ENCODE measurements at regions not wholly inside any gene's neighbourhood (a gene's known extent, or its start where the extent isn't known, plus 50 kb on each side); places are given as distances from the start of the nearest gene placed in this dataset.

DNA sequence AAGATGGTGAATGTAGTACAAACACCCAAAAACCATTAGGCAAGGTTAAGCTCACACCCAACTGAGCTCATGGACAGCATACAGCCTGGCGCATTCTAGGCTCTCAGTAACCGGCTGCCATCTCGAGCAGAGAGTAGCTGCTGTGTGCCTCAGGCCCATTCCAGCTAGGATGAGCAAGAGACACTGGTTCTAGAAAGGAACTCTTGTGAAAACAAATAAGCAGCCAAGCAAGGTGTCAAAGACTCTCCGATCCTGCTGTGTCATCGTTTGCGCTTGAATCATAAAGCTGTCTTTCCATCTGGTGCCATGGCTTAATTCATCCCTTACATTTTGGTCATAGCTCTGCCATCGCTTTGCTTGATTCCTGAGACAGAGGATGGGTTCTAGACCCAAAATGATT lies 135.4 kb upstream of the MSX2 start:
- Histone ChIP-seq H3K27me3 (replicated peaks in 1 of 2; ENCODE audit: control insufficient read depth in 2 of 2, extremely low read depth in 1 of 2, insufficient read depth in 2 of 2, low read length in 1 of 2) (no peaks in the 10 kb centered on the region), H3K36me3 (ENCODE audit: control insufficient read depth in 2 of 2, extremely low read depth in 1 of 2, insufficient read depth in 1 of 2, low read length in 1 of 2) (no peaks in the 10 kb centered on the region), H3K9me3 (no peaks in the 10 kb centered on the region), H3K27ac (ENCODE audit: low read length) (no peak overlapping the region), H3K4me3 (ENCODE audit: control insufficient read depth in 1 of 2, extremely low read depth in 1 of 2, low read length in 1 of 2) (no peak overlapping the region), H3K4me1 (ENCODE audit: control insufficient read depth in 1 of 2, extremely low read depth in 1 of 2, insufficient read depth in 2 of 2, low read length in 2 of 2) (no peaks in the 10 kb centered on the region)
- 95% methylated on average over 5 of the region's 7 CpGs for WGBS (ENCODE audit: insufficient coverage)
- ATAC-seq (replicated peaks in 1 of 4) (no peak), DNase-seq (no peak)
- no peaks in the 10 kb centered on the region for H3K27me3 Mint-ChIP-seq
- H3K9me3 Mint-ChIP-seq = peaks cover 0 to 13% (median 7%) of the 10 kb centered on the region in 3 donors
- ChIA-PET POLR2A (no interaction called here), CTCF (no interaction called here)
- no peaks in the 10 kb centered on the region for H3K36me3 Mint-ChIP-seq
- no peak overlapping the region for H3K27ac Mint-ChIP-seq
- no peak overlapping the region for H3K4me3 Mint-ChIP-seq
- H3K4me1 Mint-ChIP-seq = no peaks in the 10 kb centered on the region

DNA sequence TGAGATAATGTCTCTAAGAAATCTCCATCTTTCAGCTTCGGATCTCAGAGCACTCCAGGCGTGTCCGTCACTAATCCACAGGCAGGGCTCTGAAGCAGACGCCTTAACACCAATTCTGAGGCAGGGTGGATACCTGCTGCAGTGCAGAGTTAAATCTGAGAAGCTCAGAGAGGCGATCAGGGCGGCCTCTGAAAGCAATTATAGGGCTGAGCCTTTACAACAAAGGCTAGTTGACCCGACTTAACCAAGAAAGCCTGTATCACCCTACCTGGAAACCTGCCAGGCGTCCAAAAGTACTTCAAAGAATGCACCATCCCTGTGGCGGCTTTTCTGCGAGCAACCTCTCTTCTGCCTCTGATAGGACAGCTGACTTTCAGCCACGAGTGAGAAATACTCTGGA lies 134.8 kb upstream of the MSX2 start:
- Mint-ChIP-seq H3K9me3 (peaks cover 0 to 13% (median 7%) of the 10 kb centered on the region in 3 donors), H3K4me3 (no peak overlapping the region), H3K27me3 (no peaks in the 10 kb centered on the region), H3K36me3 (no peaks in the 10 kb centered on the region), H3K27ac (no peak overlapping the region), H3K4me1 (no peaks in the 10 kb centered on the region)
- Histone ChIP-seq H3K27ac (ENCODE audit: low read length) (no peak overlapping the region), H3K27me3 (replicated peaks in 1 of 2; ENCODE audit: control insufficient read depth in 2 of 2, extremely low read depth in 1 of 2, insufficient read depth in 2 of 2, low read length in 1 of 2) (no peaks in the 10 kb centered on the region), H3K9me3 (no peaks in the 10 kb centered on the region), H3K36me3 (ENCODE audit: control insufficient read depth in 2 of 2, extremely low read depth in 1 of 2, insufficient read depth in 1 of 2, low read length in 1 of 2) (no peaks in the 10 kb centered on the region), H3K4me1 (ENCODE audit: control insufficient read depth in 1 of 2, extremely low read depth in 1 of 2, insufficient read depth in 2 of 2, low read length in 2 of 2) (no peaks in the 10 kb centered on the region), H3K4me3 (ENCODE audit: control insufficient read depth in 1 of 2, extremely low read depth in 1 of 2, low read length in 1 of 2) (no peak overlapping the region)
- POLR2A ChIA-PET = no interaction called here
- WGBS (ENCODE audit: insufficient coverage) = 52% methylated on average over 11 of the region's 11 CpGs
- CTCF ChIA-PET = interaction anchor here in 1 of 2 donors (0.5 kb wide), 1 partner anchor 32 kb away, joined by 3 read pairs; no protein-coding TSS in a partner anchor
- no peak for DNase-seq
- ATAC-seq (replicated peaks in 1 of 4) = no peak

DNA sequence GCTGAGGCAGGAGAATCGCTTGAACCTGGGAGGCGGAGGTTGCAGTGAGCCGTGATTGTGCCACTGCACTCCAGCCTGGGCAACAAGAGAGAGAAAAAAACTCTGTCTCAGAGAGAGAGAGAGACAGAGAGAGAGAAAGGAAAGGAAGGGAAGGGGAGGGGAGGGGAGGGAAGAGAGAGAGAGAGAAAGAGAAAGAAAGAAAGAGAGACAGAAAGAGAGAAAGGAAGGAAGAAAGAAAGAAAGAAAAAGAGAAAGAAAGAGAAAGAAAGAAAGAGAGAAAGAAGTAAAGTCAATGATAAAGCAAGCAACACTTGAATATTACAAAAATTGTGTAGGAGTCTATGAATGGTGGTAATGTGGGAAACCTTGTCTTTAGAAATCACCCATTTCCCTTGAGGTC lies 133.6 kb upstream of the MSX2 start:
- Mint-ChIP-seq H3K4me1 (no peaks in the 10 kb centered on the region), H3K4me3 (no peak overlapping the region), H3K36me3 (no peaks in the 10 kb centered on the region), H3K27me3 (no peaks in the 10 kb centered on the region), H3K9me3 (peaks cover 0 to 6% (median 6%) of the 10 kb centered on the region in 3 donors), H3K27ac (no peak overlapping the region)
- Histone ChIP-seq H3K4me3 (ENCODE audit: control insufficient read depth in 1 of 2, extremely low read depth in 1 of 2, low read length in 1 of 2) (no peak overlapping the region), H3K27ac (ENCODE audit: low read length) (no peak overlapping the region), H3K9me3 (no peaks in the 10 kb centered on the region), H3K36me3 (ENCODE audit: control insufficient read depth in 2 of 2, extremely low read depth in 1 of 2, insufficient read depth in 1 of 2, low read length in 1 of 2) (no peaks in the 10 kb centered on the region), H3K4me1 (ENCODE audit: control insufficient read depth in 1 of 2, extremely low read depth in 1 of 2, insufficient read depth in 2 of 2, low read length in 2 of 2) (no peaks in the 10 kb centered on the region), H3K27me3 (replicated peaks in 1 of 2; ENCODE audit: control insufficient read depth in 2 of 2, extremely low read depth in 1 of 2, insufficient read depth in 2 of 2, low read length in 1 of 2) (no peaks in the 10 kb centered on the region)
- CTCF ChIA-PET = no interaction called here
- no peak for DNase-seq
- 86% methylated on average over 3 of the region's 3 CpGs for WGBS (ENCODE audit: insufficient coverage)
- POLR2A ChIA-PET = no interaction called here
- ATAC-seq (replicated peaks in 1 of 4) = no peak

DNA sequence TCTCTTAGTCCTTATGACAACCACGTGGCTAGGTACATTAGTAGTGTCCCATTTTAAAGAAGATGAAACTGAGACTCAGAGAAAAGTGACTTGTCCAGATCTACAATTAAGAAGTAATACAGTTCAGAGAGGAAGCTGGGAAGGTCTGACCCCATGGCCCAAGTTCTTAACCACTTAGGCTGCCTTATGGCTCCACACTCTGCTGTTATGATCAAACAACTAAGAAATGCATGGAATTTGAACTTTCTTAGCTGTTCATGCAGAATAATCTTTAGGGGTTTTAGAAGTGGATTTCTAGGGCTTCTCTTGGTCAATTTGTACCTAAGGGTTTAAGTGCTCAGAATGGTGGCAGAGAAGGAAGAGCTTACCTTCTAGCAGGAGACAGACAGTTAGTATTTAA lies 128.0 kb upstream of the MSX2 start:
- no peaks in the 10 kb centered on the region for H3K36me3 Mint-ChIP-seq
- H3K27me3 Mint-ChIP-seq = peaks cover 6 to 8% of the 10 kb centered on the region in 2 donors
- Histone ChIP-seq H3K4me3 (ENCODE audit: control insufficient read depth in 1 of 2, extremely low read depth in 1 of 2, low read length in 1 of 2) (no peak overlapping the region), H3K27me3 (replicated peaks in 1 of 2; ENCODE audit: control insufficient read depth in 2 of 2, extremely low read depth in 1 of 2, insufficient read depth in 2 of 2, low read length in 1 of 2) (no peaks in the 10 kb centered on the region), H3K27ac (ENCODE audit: low read length) (no peak overlapping the region), H3K9me3 (no peaks in the 10 kb centered on the region), H3K36me3 (ENCODE audit: control insufficient read depth in 2 of 2, extremely low read depth in 1 of 2, insufficient read depth in 1 of 2, low read length in 1 of 2) (no peaks in the 10 kb centered on the region), H3K4me1 (ENCODE audit: control insufficient read depth in 1 of 2, extremely low read depth in 1 of 2, insufficient read depth in 2 of 2, low read length in 2 of 2) (no peaks in the 10 kb centered on the region)
- ATAC-seq (replicated peaks in 1 of 4) (no peak), DNase-seq (no peak)
- no peak overlapping the region for H3K4me3 Mint-ChIP-seq
- ChIA-PET CTCF (interaction anchor here in 1 of 2 donors (0.6 kb wide), 1 partner anchor 101 kb away, joined by 4 read pairs; no protein-coding TSS in a partner anchor), POLR2A (interaction anchor here in 1 of 2 donors (0.6 kb wide), 1 partner anchor 177 kb away, joined by 3 read pairs; no protein-coding TSS in a partner anchor)
- H3K9me3 Mint-ChIP-seq = no peaks in the 10 kb centered on the region
- H3K27ac Mint-ChIP-seq = no peak overlapping the region
- peaks cover 0 to 3% (median 0%) of the 10 kb centered on the region in 3 donors for H3K4me1 Mint-ChIP-seq
- 57% methylated on average over 1 of the region's 1 CpG for WGBS (ENCODE audit: insufficient coverage)

DNA sequence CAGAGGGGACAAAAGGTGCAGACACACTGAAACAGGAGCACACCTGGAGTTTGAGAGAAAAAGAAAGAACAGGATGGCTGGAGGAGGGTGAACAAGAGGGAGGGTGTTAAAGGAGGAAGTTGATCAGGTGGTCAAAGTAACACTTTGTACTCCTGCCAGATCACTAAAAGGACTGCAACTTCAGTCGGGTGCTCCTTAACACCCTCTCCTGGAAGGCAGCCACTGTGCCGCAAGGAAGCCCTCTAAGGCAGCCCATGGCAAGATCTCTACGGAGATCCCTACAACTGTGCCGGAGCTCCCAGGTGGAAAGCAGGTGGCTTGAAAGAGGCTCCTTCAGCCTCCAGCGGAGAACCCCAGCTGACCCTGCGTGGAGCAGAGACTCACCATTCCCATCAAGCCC lies 124.4 kb upstream of the MSX2 start:
- DNase-seq (no peak), ATAC-seq (replicated peaks in 1 of 4) (no peak)
- CTCF ChIA-PET = no interaction called here
- no peaks in the 10 kb centered on the region for H3K4me1 ChIP-seq (ENCODE audit: control insufficient read depth in 1 of 2, extremely low read depth in 1 of 2, insufficient read depth in 2 of 2, low read length in 2 of 2)
- peaks cover 0 to 3% (median 2%) of the 10 kb centered on the region in 3 donors for H3K9me3 Mint-ChIP-seq
- H3K4me1 Mint-ChIP-seq = peaks cover 0 to 3% (median 0%) of the 10 kb centered on the region in 3 donors
- H3K9me3 ChIP-seq = no peaks in the 10 kb centered on the region
- peaks cover 6 to 8% of the 10 kb centered on the region in 2 donors for H3K27me3 Mint-ChIP-seq
- no peak overlapping the region for H3K27ac Mint-ChIP-seq
- H3K4me3 ChIP-seq (ENCODE audit: control insufficient read depth in 1 of 2, extremely low read depth in 1 of 2, low read length in 1 of 2) = no peak overlapping the region
- 11% methylated on average over 4 of the region's 6 CpGs for WGBS (ENCODE audit: insufficient coverage)
- no peaks in the 10 kb centered on the region for H3K36me3 Mint-ChIP-seq
- POLR2A ChIA-PET = no interaction called here
- no peaks in the 10 kb centered on the region for H3K27me3 ChIP-seq (replicated peaks in 1 of 2; ENCODE audit: control insufficient read depth in 2 of 2, extremely low read depth in 1 of 2, insufficient read depth in 2 of 2, low read length in 1 of 2)
- no peak overlapping the region for H3K27ac ChIP-seq (ENCODE audit: low read length)
- H3K36me3 ChIP-seq (ENCODE audit: control insufficient read depth in 2 of 2, extremely low read depth in 1 of 2, insufficient read depth in 1 of 2, low read length in 1 of 2) = no peaks in the 10 kb centered on the region
- H3K4me3 Mint-ChIP-seq = no peak overlapping the region

DNA sequence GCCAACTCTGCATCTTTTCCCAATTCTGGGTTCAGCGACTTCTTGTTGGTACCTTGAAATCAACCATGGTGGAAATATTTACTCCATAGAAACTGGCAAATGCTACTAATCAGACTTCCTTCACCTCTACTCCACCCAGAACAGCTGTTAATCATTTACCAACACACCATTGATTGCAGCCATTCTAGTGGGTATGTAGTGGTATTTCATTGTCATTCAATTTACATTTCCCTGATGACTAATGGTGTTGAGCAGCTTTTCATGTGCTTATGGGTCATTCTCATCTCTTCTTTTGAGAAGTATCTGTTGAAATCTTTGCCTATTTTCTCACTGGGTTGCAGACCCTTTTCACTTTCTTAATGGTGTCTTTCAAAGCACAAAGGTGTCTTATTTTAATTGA lies 122.4 kb upstream of the MSX2 start:
- peaks cover 10 to 12% of the 10 kb centered on the region in 2 donors for H3K27me3 Mint-ChIP-seq
- no peaks in the 10 kb centered on the region for H3K4me1 ChIP-seq (ENCODE audit: control insufficient read depth in 1 of 2, extremely low read depth in 1 of 2, insufficient read depth in 2 of 2, low read length in 2 of 2)
- 80% methylated on average over 1 of the region's 1 CpG for WGBS (ENCODE audit: insufficient coverage)
- H3K27me3 ChIP-seq (replicated peaks in 1 of 2; ENCODE audit: control insufficient read depth in 2 of 2, extremely low read depth in 1 of 2, insufficient read depth in 2 of 2, low read length in 1 of 2) = peaks cover 0 to 2% of the 10 kb centered on the region in 2 experiments
- H3K27ac Mint-ChIP-seq = no peak overlapping the region
- no peaks in the 10 kb centered on the region for H3K36me3 ChIP-seq (ENCODE audit: control insufficient read depth in 2 of 2, extremely low read depth in 1 of 2, insufficient read depth in 1 of 2, low read length in 1 of 2)
- peaks cover 0 to 3% (median 2%) of the 10 kb centered on the region in 3 donors for H3K9me3 Mint-ChIP-seq
- DNase-seq = no peak
- no peaks in the 10 kb centered on the region for H3K36me3 Mint-ChIP-seq
- H3K4me3 ChIP-seq (ENCODE audit: control insufficient read depth in 1 of 2, extremely low read depth in 1 of 2, low read length in 1 of 2) = no peak overlapping the region
- peaks cover 0 to 3% (median 0%) of the 10 kb centered on the region in 3 donors for H3K4me1 Mint-ChIP-seq
- no peaks in the 10 kb centered on the region for H3K9me3 ChIP-seq
- no peak overlapping the region for H3K4me3 Mint-ChIP-seq
- ChIA-PET CTCF (no interaction called here), POLR2A (no interaction called here)
- no peak overlapping the region for H3K27ac ChIP-seq (ENCODE audit: low read length)
- no peak for ATAC-seq (replicated peaks in 1 of 4)

DNA sequence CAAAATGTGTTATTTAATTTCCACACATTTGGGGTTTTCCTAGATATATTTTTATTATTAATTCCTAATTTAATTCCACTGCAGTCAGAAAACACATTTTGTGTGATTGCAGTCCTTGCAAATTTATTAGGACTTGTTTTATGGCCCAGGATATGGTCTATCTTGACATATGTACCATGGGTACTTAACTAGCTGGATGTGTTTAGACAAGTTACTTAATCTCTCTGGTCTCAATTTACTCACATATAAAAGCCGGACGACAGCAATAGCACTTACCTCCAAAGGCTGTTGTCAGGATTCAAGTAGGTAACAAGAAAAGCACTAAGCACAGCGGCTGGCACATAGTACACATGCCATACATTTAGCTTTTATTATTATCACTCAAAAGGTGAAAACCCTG lies 118.2 kb upstream of the MSX2 start:
- no peak overlapping the region for H3K4me3 Mint-ChIP-seq
- Histone ChIP-seq H3K4me3 (ENCODE audit: control insufficient read depth in 1 of 2, extremely low read depth in 1 of 2, low read length in 1 of 2) (no peak overlapping the region), H3K27ac (ENCODE audit: low read length) (no peak overlapping the region), H3K9me3 (no peaks in the 10 kb centered on the region), H3K4me1 (ENCODE audit: control insufficient read depth in 1 of 2, extremely low read depth in 1 of 2, insufficient read depth in 2 of 2, low read length in 2 of 2) (no peaks in the 10 kb centered on the region), H3K27me3 (replicated peaks in 1 of 2; ENCODE audit: control insufficient read depth in 2 of 2, extremely low read depth in 1 of 2, insufficient read depth in 2 of 2, low read length in 1 of 2) (peaks cover 0 to 15% of the 10 kb centered on the region in 2 experiments), H3K36me3 (ENCODE audit: control insufficient read depth in 2 of 2, extremely low read depth in 1 of 2, insufficient read depth in 1 of 2, low read length in 1 of 2) (no peaks in the 10 kb centered on the region)
- CTCF ChIA-PET = no interaction called here
- 83% methylated on average over 1 of the region's 3 CpGs for WGBS (ENCODE audit: insufficient coverage)
- ATAC-seq (replicated peaks in 1 of 4) (no peak), DNase-seq (no peak)
- H3K36me3 Mint-ChIP-seq = no peaks in the 10 kb centered on the region
- H3K9me3 Mint-ChIP-seq = peaks cover 2 to 3% (median 3%) of the 10 kb centered on the region in 3 donors
- peaks cover 9 to 13% of the 10 kb centered on the region in 2 donors for H3K27me3 Mint-ChIP-seq
- no peak overlapping the region for H3K27ac Mint-ChIP-seq
- no peaks in the 10 kb centered on the region for H3K4me1 Mint-ChIP-seq
- POLR2A ChIA-PET = no interaction called here

All from T-cell (primary cell).